ENCODE measurements at regions not wholly inside any gene's neighbourhood (a gene's known extent, or its start where the extent isn't known, plus 50 kb on each side); places are given as distances from the start of the nearest gene placed in this dataset.

GRCh38 chr1:232381394-232382100 is 248.4 kb downstream of the SIPA1L2 start:
- no peak for DNase-seq (ENCODE audit: low read depth)

DNA sequence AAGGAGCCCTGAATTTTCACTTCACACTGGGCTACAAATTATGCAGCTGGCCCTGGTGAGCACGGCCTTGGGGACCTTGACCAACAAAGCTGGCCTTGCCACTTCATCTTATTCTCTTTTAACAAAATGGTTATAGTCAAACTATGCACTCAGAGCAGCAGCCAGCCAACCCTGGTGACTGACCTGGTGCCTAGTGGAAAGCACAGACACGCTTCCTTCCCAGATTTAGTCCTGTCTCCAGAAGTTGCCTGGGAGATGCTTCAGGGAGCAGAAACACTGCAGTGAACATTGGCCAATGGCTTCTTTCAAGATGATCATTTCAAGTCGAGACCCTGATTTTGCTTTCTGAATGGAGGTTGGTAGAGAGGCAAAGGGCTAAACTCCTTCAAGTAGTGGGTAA is 249.3 kb downstream of the SIPA1L2 start:
- DNase-seq (ENCODE audit: low read depth): no peak

DNA sequence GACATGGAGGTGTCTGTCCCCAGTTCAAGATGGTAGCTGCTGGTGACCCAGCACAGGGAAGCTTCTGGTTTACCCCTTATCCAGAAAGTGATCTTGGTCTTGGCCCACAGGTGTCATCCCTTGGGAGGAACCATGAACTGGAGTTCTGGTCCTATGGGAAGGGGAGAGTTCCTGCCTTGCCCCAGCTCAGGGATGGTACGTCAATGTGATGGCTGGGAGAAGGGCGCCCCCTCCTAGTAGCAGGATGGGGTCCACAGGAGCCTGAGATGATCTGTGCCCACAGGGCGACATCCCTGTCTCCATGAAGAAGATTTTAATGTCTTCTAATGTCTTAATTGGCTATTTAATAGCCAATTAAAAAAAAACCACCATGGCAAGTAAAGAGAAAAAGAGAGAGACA is 249.8 kb downstream of the SIPA1L2 start:
- DNase-seq (ENCODE audit: low read depth): no peak

GRCh38 chr1:232379063-232379434 is 250.9 kb downstream of the SIPA1L2 start:
- DNase-seq (ENCODE audit: low read depth): no peak

- no peak for DNase-seq (ENCODE audit: low read depth)
Observed at GRCh38 chr1:232378266-232379062, 251.5 kb downstream of the SIPA1L2 start.

DNA sequence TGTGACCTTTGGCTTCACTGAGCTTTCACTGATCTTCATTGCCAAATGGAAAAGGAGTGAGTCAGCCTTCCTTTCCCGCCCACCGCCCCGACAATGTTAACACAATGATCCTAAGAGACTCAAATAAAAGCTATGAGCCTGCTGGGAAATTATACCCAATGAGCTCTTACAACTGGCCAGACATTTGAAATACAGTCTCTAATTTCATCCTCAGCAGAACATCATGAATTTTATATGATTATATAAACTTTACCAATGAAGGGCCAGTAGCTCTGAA is 252.5 kb downstream of the SIPA1L2 start:
- DNase-seq (ENCODE audit: low read depth): no peak

DNA sequence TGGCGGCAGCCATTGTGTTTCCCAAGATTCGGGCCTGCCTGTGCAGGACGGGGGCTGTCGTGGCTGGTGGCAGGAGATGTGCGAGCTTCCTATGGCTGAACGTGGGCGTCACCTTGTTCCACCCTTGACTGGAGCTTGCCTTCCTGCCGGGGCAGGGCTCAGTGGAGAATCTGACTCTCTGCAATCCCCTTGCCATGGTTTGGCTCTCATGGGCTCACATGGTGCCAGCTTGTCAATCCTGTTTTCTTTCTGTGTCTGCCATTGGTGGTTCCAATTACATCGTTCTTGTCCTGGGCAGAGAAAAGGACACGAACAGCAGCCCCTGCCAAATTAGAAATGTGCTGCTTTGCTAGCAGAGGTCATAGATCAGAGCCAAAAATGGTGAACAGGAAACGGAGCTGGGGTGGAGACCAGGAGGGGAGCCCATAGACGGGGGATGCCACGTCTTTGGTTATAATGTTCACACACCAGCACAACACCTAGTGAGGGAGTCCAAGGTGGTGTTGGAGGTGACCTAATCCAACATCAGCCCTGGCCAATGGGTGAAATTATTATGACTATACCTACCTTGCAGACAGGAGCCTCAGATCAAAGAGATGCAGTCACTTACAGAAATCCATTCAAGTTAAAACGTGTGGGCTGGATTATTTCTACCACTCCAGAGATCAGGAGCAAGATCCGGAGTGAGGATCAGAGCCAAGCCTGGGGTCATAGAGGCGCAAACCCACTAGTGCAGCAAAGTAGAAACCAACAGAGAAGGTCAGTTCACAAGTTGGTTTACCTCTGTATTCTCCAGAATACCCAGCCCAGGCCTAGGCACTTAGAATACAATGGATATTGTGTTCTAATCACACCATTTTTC is 253.1 kb downstream of the SIPA1L2 start:
- no peak for DNase-seq (ENCODE audit: low read depth)

GRCh38 chr1:232372841-232373440 is 257.0 kb downstream of the SIPA1L2 start:
- no peak for DNase-seq (ENCODE audit: low read depth)

GRCh38 chr1:232372431-232372830 is 257.5 kb downstream of the SIPA1L2 start:
- DNase-seq (ENCODE audit: low read depth): no peak

DNA sequence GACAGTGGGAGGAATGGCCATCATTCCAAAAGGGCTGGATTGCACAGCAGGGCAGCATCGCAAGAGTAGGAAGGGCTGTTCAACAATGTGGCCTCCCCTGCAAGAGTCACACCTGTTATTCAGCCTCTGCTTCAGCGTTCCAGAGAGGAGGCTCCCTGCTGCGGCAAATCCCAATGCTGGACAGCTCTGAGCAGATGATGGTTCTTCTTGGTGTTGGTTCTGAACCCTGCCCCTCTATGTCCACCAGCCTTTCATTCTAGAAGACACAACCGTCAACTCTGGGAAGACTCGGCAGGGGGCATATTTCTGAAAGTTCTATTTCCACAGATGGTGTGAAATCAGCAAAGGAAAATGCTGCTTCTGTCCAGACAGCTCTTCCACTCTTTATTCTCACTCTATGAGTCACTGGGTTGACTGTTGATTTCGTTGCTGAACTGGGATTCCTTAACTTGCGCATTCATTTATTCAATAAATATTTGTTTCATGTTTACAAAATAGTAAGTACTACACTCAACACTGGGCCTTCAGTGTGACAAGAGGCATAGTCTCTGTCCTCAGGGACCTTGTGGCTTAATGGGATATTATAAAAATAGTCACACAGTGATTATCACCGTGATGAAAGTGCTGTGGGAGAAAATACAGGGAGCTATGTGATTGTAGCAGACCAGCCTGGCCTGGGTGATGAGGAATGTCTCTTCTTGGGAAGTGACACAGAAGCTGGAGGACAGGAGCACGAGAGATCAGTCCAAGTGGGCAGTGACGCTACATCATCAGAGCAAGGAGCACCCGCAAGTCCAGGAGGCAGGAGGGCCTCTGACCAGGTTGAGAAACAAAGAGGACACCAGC is 260.3 kb downstream of the SIPA1L2 start:
- DNase-seq (ENCODE audit: low read depth): no peak

GRCh38 chr1:232368821-232369321 is 261.1 kb downstream of the SIPA1L2 start:
- DNase-seq (ENCODE audit: low read depth): no peak

DNA sequence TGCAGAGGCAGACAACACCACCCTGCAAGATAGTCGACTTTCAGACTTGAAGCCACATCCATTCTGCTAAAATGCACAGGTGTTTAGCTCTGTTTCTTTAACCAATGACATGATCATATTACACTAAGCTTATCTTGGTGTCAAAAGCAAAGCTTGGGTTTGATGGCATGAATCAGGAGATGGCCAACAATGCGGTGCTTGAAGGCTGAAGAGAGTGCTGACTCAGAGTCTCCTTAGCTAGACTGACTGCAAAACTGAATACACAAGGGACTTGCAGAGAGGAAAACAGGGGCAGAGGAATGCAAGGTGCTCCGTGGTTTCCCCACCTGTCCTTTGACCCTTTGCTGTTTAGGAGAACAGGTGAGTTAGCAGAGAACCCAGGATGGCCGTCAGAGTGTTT is 262.6 kb downstream of the SIPA1L2 start:
- DNase-seq (ENCODE audit: low read depth): no peak

GRCh38 chr1:232364654-232365382 is 265.1 kb downstream of the SIPA1L2 start:
- DNase-seq (ENCODE audit: low read depth): no peak

DNA sequence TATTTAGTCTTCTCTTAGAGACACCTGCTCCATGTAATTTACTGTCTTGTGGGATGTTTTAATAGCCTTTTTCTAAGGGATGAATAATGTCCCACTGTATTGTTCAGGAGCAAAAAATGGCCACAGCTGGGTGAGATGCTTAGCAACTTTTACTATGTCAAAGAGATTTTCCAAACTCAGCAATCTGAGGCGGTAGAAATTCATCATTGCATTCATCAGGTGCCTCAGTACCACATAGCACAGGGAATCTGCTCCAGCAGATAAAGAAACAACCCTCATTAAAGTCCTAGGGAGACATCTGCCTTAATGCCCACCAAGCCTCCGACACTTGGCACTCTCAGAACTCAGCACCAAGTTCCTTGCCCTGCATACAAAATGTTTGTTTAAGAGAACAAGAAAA is 266.9 kb downstream of the SIPA1L2 start:
- DNase-seq (ENCODE audit: low read depth): no peak

DNA sequence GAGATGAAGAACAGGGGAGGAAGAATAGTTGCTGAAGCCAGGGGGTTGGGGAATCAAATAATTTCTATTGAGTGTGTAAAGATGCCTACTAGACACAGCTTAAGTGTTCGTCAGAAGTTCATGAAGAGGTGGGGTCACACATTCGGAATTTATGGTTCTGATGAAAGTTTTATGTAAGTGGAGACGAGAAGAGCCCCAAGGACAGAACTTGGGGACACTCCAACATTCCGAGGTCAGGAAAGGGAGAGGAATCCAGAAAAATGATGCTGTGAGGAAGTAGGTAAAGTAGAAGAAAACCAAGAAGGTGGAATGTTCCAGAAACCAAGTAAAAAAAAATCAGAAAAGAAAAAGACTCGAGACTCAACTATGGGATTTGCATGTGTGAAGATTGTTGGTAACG is 272.5 kb downstream of the SIPA1L2 start:
- DNase-seq (ENCODE audit: low read depth): no peak

- DNase-seq (ENCODE audit: low read depth): no peak
Observed at GRCh38 chr1:232355162-232356006, 274.5 kb downstream of the SIPA1L2 start.

DNA sequence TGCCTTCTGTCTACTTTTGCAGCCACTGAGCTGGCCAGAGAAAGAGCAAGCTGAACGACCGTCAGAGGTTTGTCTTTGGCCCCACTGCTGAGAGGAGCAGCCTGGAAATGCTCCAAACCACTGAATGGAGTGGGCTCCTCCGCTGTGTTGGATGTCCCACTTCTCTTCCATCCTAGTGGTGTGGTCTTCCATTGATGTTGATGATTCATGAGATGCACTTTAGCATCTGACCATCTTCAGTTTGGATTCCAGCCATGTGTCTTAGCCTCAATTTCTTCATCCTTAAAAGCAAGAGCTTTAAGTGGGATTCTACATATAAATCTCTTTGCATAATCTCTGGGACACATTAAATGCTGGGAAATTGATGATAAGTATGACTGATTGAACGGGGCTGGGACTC is 276.9 kb downstream of the SIPA1L2 start:
- DNase-seq (ENCODE audit: low read depth): no peak

DNA sequence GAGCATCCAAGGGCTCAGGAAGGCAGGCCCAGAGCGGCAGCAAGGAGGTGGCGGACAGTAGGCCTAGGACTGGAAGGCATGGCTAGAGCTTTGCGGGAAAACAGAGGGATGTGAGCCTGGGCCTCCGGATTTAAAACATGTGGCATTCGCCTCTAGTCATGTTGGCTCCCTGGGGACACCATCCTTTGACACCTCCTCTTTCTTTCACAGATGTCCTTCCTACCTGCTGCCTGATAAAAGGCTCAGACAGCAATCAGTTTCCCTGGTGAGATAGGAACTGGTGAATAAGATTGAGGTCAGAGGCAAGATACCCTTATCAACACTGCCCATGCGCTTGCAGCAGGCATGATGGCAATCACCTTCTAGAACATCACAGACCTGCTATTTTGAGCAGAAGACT is 277.6 kb downstream of the SIPA1L2 start:
- DNase-seq (ENCODE audit: low read depth): no peak

- no peak for DNase-seq (ENCODE audit: low read depth)
Observed at GRCh38 chr1:232351335-232351734, 278.6 kb downstream of the SIPA1L2 start.

DNA sequence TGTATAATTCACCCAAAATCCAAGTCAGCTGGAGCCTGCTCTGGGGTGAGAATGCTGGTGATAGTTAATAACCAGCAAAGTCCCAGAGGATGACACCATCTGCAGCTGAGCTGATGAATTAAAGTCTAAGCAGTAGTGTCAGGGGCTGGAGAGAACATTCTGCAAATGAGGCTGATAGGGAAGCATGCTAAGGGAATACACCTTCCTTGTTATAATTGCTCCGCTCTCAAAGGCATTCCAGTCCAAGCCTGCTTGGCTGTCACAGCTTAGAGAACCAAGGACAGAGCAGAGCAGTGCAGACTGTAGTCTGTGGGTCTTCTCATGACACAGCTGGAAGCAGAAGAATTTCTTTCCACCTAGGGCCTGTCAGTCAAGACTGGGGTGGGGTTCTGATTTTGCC is 283.1 kb downstream of the SIPA1L2 start:
- DNase-seq (ENCODE audit: low read depth): no peak
